Smooth muscle cell (in vitro differentiated cells): ENCODE measurements at regions not wholly inside any gene's neighbourhood (a gene's known extent, or its start where the extent isn't known, plus 50 kb on each side); places are given as distances from the start of the nearest gene placed in this dataset.

Experiments
- DNase-seq: peaks from one replicate; lab custom pipeline; 2025; ENCODE audit not compliant: unreplicated experiment; lab: John Stamatoyannopoulos, UW
- H2AFZ ChIP-seq: fragments of 200-600 bp; sonication (generic); 2 replicates; pipeline ENCODE4 v1.6.0; 2016; ENCODE audit warnings: antibody characterized with exemption, low read depth, mild to moderate bottlenecking
- H3F3A ChIP-seq: fragments of 200-600 bp; sonication (generic); 2 replicates; pipeline ENCODE4 v1.6.0; 2017; ENCODE audit warnings: antibody characterized with exemption, low read depth
- H3K27ac ChIP-seq: fragments of 200-600 bp; sonication (generic); 2 replicates; pipeline ENCODE4 v1.5.1; 2016; ENCODE audit warnings: low read depth, mild to moderate bottlenecking
- H3K27me3 ChIP-seq: fragments of 200-600 bp; sonication (generic); 2 replicates; pipeline ENCODE4 v1.6.1; 2016; ENCODE audit warnings: low read depth, mild to moderate bottlenecking
- H3K36me3 ChIP-seq: fragments of 200-600 bp; sonication (generic); 2 replicates; pipeline ENCODE4 v1.5.1; 2016; ENCODE audit warnings: low read depth
- H3K4me1 ChIP-seq: fragments of 200-600 bp; sonication (generic); 2 replicates; pipeline ENCODE4 v1.5.1; 2016; ENCODE audit warnings: low read depth
- H3K4me2 ChIP-seq: fragments of 200-600 bp; sonication (generic); 2 replicates; pipeline ENCODE4 v1.6.0; 2016; ENCODE audit warnings: mild to moderate bottlenecking
- H3K4me3 ChIP-seq: fragments of 200-600 bp; sonication (generic); 2 replicates; pipeline ENCODE4 v1.5.1; 2016; ENCODE audit warnings: mild to moderate bottlenecking
- H3K79me2 ChIP-seq: fragments of 200-600 bp; sonication (generic); 2 replicates; pipeline ENCODE4 v1.6.0; 2016; ENCODE audit warnings: low read depth, mild to moderate bottlenecking
- H3K9ac ChIP-seq: fragments of 200-600 bp; sonication (generic); 2 replicates; pipeline ENCODE4 v1.6.0; 2016; ENCODE audit warnings: low read depth
- H3K9me3 ChIP-seq: fragments of 200-600 bp; sonication (generic); replicated peaks from 2 replicates; pipeline ENCODE4 v1.5.1; 2016; ENCODE audit warnings: low read depth
- H4K20me1 ChIP-seq: fragments of 200-600 bp; sonication (generic); 2 replicates; pipeline ENCODE4 v1.6.0; 2016; ENCODE audit warnings: low read depth
- WGBS: methylation state at CpG from one replicate; pipeline ENCODE4 v1.1.7; 2016; ENCODE audit warnings: low lambda C conversion rate; 5-methylcytosine and 5-hydroxymethylcytosine counted together
- TF ChIP-seq, protein P1 (sequence below): fragments of 200-600 bp; sonication (generic); IDR thresholded peaks from 2 replicates; pipeline ENCODE4 v1.5.1; 2017; ENCODE audit warnings: borderline replicate concordance, mild to moderate bottlenecking, antibody characterized with exemption; ENCODE audit not compliant: insufficient read depth, poor library complexity, severe bottlenecking

GRCh38 chr13:34627509-34628208 lies 314.4 kb upstream of the NBEA start:
- Histone ChIP-seq H4K20me1 (no peaks in the 10 kb centered on the region), H3K4me3 (no peak overlapping the region), H3F3A (no peaks in the 10 kb centered on the region), H3K27ac (no peak overlapping the region), H3K9ac (no peak overlapping the region), H3K79me2 (peaks cover 2% of the 10 kb centered on the region), H2AFZ (no peak overlapping the region), H3K4me1 (peaks cover 14% of the 10 kb centered on the region), H3K4me2 (no peak overlapping the region), H3K9me3 (no peaks in the 10 kb centered on the region), H3K27me3 (no peaks in the 10 kb centered on the region), H3K36me3 (no peaks in the 10 kb centered on the region)
- DNase-seq, result no peak
- 61% methylated on average over 9 of the region's 9 CpGs for WGBS
- TF ChIP-seq, protein P1, sequence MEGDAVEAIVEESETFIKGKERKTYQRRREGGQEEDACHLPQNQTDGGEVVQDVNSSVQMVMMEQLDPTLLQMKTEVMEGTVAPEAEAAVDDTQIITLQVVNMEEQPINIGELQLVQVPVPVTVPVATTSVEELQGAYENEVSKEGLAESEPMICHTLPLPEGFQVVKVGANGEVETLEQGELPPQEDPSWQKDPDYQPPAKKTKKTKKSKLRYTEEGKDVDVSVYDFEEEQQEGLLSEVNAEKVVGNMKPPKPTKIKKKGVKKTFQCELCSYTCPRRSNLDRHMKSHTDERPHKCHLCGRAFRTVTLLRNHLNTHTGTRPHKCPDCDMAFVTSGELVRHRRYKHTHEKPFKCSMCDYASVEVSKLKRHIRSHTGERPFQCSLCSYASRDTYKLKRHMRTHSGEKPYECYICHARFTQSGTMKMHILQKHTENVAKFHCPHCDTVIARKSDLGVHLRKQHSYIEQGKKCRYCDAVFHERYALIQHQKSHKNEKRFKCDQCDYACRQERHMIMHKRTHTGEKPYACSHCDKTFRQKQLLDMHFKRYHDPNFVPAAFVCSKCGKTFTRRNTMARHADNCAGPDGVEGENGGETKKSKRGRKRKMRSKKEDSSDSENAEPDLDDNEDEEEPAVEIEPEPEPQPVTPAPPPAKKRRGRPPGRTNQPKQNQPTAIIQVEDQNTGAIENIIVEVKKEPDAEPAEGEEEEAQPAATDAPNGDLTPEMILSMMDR, result no peak

GRCh38 chr13:34628209-34628682 lies 313.8 kb upstream of the NBEA start:
- WGBS, result 78% methylated on average over 5 of the region's 5 CpGs
- Histone ChIP-seq H3K9ac (no peak overlapping the region), H3K79me2 (peaks cover 6% of the 10 kb centered on the region), H3K27ac (no peak overlapping the region), H3K4me3 (no peak overlapping the region), H2AFZ (peak overlapping the region; percentile 3), H3K4me1 (peaks cover 14% of the 10 kb centered on the region), H4K20me1 (no peaks in the 10 kb centered on the region), H3K36me3 (no peaks in the 10 kb centered on the region), H3F3A (no peaks in the 10 kb centered on the region), H3K4me2 (peak overlapping the region; percentile 29), H3K27me3 (no peaks in the 10 kb centered on the region), H3K9me3 (no peaks in the 10 kb centered on the region)
- TF ChIP-seq, protein P1, result no peak
- DNase-seq, result no peak

- Histone ChIP-seq H4K20me1 (no peaks in the 10 kb centered on the region), H3K9me3 (no peaks in the 10 kb centered on the region), H3K9ac (no peak overlapping the region), H3F3A (no peaks in the 10 kb centered on the region), H2AFZ (no peak overlapping the region), H3K4me1 (peaks cover 25% of the 10 kb centered on the region), H3K36me3 (no peaks in the 10 kb centered on the region), H3K4me3 (no peak overlapping the region), H3K4me2 (no peak overlapping the region), H3K27me3 (no peaks in the 10 kb centered on the region), H3K79me2 (peaks cover 19% of the 10 kb centered on the region), H3K27ac (no peak overlapping the region)
- TF ChIP-seq, protein P1, result no peak
- no peak for DNase-seq
- WGBS, result 96% methylated on average over 2 of the region's 2 CpGs
Observed at GRCh38 chr13:34634448-34634847, 307.6 kb upstream of the NBEA start.

DNA sequence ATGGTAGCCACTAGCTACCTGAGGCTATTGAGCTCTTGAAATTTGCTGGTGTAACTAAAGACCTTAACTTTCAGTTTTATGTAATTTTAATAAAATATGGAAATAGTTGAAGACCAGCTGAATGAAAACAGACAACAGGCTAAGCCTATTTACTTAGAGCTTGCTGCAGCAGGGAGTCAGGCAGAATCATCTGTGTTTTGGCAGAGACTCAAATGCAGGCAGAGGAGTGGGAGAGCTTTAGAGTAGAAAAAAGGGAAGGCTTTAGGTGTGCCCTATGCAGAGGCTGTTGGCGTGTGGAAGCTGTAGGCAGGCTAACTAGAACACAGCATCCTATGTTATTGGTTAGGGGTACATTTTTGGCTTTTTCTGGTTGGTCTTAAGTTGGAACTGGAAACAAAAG lies 304.9 kb upstream of the NBEA start:
- Histone ChIP-seq H4K20me1 (no peaks in the 10 kb centered on the region), H3K27me3 (no peaks in the 10 kb centered on the region)
- TF ChIP-seq, protein P1, result no peak

More for the DNA sequence above, 304.9 kb upstream of the NBEA start:
- 74% methylated on average over 1 of the region's 1 CpG for WGBS
- no peak overlapping the region for H3K27ac ChIP-seq
- peaks cover 19% of the 10 kb centered on the region for H3K79me2 ChIP-seq
- no peak overlapping the region for H3K9ac ChIP-seq
- H2AFZ ChIP-seq, result no peak overlapping the region
- no peaks in the 10 kb centered on the region for H3K36me3 ChIP-seq
- H3K9me3 ChIP-seq, result no peaks in the 10 kb centered on the region
- H3K4me3 ChIP-seq, result no peak overlapping the region
- no peak for DNase-seq
- H3K4me2 ChIP-seq, result peak overlapping the region; percentile 83
- peaks cover 39% of the 10 kb centered on the region for H3K4me1 ChIP-seq
- H3F3A ChIP-seq, result peaks cover 8% of the 10 kb centered on the region
